AG09309 (cell line): ENCODE measurements at regions not wholly inside any gene's neighbourhood (a gene's known extent, or its start where the extent isn't known, plus 50 kb on each side); places are given as distances from the start of the nearest gene placed in this dataset.

Source experiments
- DNase-seq: peaks from one replicate; pipeline ENCODE4 v3.0.0-alpha.2; 2010; ENCODE audit warnings: low read depth
- H3K4me3 ChIP-seq: 2 replicates; pipeline ENCODE4 v1.5.1; 2011; ENCODE audit warnings: mild to moderate bottlenecking, low read depth, low read length, moderate library complexity; ENCODE audit not compliant: control insufficient read depth
- CTCF ChIP-seq: IDR thresholded peaks from 2 replicates; pipeline ENCODE4 v1.5.1; 2011; ENCODE audit warnings: mild to moderate bottlenecking, low read depth, low read length, inconsistent platforms; ENCODE audit not compliant: insufficient read depth, control insufficient read depth; ENCODE audit errors: missing control alignments

- DNase-seq: no peak
- no peak overlapping the region for H3K4me3 ChIP-seq
- no peak for TF ChIP-seq CTCF
Observed at GRCh38 chr5:18213666-18214065, 579.4 kb downstream of the TAF11L14 start.

GRCh38 chr5:18216016-18216415 lies 581.8 kb downstream of the TAF11L14 start:
- H3K4me3 ChIP-seq: no peak overlapping the region

GRCh38 chr5:18216729-18217128 lies 582.5 kb downstream of the TAF11L14 start:
- TF ChIP-seq CTCF: no peak
- no peak for DNase-seq
- no peak overlapping the region for H3K4me3 ChIP-seq

More at GRCh38 chr5:18216016-18216415, 581.8 kb downstream of the TAF11L14 start:
- no peak for TF ChIP-seq CTCF
- DNase-seq: no peak

GRCh38 chr5:18219241-18219640 lies 585.0 kb downstream of the TAF11L14 start:
- no peak overlapping the region for H3K4me3 ChIP-seq
- no peak for TF ChIP-seq CTCF

GRCh38 chr5:18220631-18221030 lies 586.4 kb downstream of the TAF11L14 start:
- DNase-seq: no peak
- no peak for TF ChIP-seq CTCF
- no peak overlapping the region for H3K4me3 ChIP-seq

More at GRCh38 chr5:18219241-18219640, 585.0 kb downstream of the TAF11L14 start:
- no peak for DNase-seq

GRCh38 chr5:18236386-18236785 lies 602.1 kb downstream of the TAF11L14 start:
- H3K4me3 ChIP-seq: no peak overlapping the region
- no peak for TF ChIP-seq CTCF
- DNase-seq: no peak

- H3K4me3 ChIP-seq: no peak overlapping the region
- no peak for DNase-seq
- no peak for TF ChIP-seq CTCF
Observed at GRCh38 chr5:18238321-18238720, 604.1 kb downstream of the TAF11L14 start.
